HEK293 (cell line): ENCODE measurements at regions not wholly inside any gene's neighbourhood (a gene's known extent, or its start where the extent isn't known, plus 50 kb on each side); places are given as distances from the start of the nearest gene placed in this dataset.

Experiments
- CTCF ChIP-seq: fragments of 450-650 bp; formaldehyde crosslinking; IDR thresholded peaks from 2 replicates; pipeline ENCODE4 v1.5.1; 2016; ENCODE audit warnings: missing biosample characterization, missing genetic modification characterization
- MEIS1 ChIP-seq: sonication (generic); formaldehyde crosslinking; IDR thresholded peaks from 2 replicates; pipeline ENCODE4 v1.8.1; 2022; ENCODE audit warnings: missing genetic modification reagents, mild to moderate bottlenecking, borderline replicate concordance
- YY1 ChIP-seq: fragments of 450-650 bp; formaldehyde crosslinking; IDR thresholded peaks from 2 replicates; pipeline ENCODE4 v1.5.1; 2018; ENCODE audit warnings: missing biosample characterization, missing genetic modification characterization

DNA sequence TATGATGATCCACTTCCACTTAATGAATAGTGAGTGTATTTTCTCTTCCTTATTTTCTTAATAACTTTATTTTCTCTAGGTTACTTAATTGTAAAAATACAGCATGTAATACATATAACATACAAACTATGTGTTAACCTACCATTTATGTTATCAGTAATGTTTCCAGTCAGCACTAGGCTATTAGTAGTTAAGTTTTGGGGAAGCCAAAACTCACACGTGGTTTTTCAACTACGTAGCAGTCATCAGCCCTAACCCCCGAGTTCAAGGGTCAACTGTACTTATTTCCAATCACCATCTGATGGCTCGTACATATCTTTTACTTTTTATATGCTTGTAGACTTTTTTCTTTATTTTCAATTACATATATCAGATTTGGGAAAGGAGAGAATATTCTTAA is 95.7 kb downstream of the TNFSF13B start:
- TF ChIP-seq MEIS1 (CRISPR knock-in tag) (no peak), CTCF (tag by site-specific recombination) (no peak), YY1 (tag by site-specific recombination) (no peak)
